H4 (cell line): ENCODE measurements at regions not wholly inside any gene's neighbourhood (a gene's known extent, or its start where the extent isn't known, plus 50 kb on each side); places are given as distances from the start of the nearest gene placed in this dataset.
A peak's percentile ranks its signal among the peaks of the same experiment; 100 is the strongest.
"Not testable (repeated sequence)": the region's sequence is repeated elsewhere in the genome, so short reads cannot be mapped to it uniquely, and the experiment has no call there.

ENCODE experiments used
- DNase-seq: peaks from one replicate; pipeline ENCODE4 v3.0.0-alpha.2; 2015; ENCODE audit warnings: low spot score

DNA sequence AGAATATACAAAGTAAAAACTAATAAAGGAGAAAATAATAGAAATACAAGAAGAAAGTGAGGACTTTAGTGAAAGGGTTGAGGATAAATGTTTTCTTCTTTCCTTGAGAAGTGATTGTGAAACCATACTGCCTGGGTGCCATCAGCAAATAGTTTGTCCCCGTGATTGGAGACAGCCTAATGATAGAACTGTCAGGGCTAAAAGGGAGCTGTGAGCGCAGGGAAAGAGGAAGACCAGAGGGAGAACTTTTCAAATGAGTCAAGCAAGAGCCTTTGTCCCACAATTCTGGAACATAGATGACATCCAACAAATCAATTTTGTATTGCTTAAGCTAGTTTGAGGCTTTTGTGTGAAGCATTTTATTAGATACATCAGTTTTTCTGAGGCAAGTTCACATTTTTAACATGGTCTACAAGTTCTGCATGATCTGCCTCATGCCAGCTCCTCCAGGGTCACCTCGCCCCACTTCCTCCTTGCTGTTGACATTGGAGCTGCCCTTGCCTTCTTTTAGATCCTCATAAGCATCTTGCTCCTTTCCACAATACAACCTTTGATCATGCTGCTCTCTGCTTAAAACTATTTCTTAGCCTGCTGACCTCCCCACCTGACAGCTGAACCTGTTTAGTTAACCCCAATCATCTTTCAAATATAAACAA lies 213.4 kb upstream of the REG3G start:
- DNase-seq, result no peak

DNA sequence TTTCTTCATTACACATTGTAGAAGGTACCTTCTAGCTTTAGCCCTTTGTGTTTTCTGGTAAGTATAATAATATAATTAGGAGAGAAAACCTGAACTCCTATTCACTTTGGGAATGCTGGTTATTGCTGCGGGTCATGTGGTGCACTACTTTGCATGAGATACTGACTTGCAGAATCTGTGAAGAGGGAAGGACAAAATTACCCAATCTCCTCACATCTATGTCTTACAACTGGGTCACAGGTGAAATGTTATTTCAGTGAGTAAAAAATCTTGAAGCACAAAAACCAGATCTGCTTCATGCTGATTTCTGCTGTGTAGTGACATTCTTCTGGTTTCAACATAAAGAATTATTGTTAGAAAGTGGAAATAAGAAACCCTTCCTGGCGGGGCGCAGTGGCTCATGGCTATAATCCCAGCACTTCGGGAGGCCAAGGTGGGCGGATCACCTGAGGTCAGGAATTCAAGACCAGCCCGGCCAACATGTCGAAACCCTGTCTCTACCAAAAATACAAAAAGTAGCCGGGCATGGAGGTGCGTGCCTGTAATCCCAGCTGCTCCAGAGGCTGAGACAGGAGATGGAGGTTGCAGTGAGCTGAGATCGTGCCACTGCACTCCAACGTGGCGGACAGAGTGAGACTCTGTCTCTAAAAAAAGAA lies 211.0 kb upstream of the REG3G start:
- no peak for DNase-seq

DNA sequence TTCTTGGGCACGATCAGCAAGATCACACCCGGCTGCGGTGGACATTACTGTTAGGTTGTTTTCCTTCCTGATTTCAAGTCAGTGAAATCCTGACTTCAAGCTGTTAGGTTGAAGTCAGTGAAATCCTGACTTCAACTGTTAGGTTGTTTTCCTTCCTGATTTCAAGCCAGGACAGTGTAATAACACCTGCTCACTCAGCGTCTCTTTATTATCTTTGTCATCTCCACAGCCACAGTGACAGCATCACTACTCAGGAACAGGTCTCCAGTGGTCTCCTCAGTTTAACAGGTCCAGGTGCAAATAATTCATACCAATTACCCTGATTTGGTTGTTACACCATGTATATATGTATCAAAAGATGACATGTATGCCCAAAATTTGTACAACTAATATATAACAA lies 208.1 kb upstream of the REG3G start:
- DNase-seq, result no peak

DNA sequence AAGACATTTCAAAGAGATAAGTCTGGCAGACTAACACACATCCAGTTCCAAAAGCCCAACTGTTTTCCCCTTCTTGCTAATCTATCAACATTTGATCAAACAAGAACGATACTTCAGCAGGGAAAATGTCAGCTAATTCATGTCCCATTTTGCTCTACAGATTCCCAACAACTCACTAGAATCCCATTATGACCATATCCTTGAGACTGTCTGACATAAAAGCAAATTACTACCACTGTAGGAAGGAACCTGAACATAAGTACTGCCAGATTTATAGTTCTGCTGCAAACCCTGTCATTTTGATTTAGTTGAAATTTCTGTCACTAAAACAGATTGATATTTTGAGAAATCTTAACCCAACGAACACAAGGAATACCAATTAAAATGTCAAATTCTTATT lies 193.0 kb upstream of the REG3G start:
- no peak for DNase-seq

DNA sequence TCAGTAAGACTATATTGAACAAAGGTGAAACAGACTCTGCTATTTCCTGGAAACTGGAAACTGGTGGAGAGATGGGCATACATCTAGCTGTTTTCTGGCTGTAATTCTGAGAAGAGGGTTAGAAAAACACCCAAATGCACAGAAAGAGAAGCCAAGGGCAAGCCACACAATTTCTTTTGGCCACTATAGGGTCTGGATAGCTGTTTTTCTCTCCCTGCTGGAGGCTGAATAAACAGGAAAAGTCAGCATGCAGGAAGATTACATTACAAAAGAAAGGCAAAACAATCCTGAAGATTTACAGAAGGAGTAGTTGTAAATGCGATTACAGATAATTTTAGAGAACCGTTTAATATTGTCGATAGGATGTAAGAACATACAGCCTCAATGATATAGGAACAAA lies 186.2 kb upstream of the REG3G start:
- no peak for DNase-seq

DNA sequence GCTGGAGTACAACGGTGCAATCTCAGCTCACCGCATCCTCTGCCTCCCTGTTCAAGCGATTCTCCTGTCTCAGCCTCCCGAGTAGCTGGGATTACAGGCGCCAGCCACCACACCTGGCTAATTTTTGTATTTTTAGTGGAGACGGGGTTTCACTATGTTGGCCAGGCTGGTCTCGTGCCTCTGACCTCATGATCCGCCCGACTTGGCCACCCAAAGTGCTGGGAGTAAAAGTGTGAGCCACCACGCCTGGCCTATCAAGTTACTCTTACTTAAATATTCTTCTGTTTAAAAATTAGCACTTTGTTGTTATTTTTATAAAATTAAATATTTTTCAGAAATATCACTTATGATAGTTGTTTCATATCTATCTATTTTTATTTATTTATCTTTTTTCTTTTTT lies 185.2 kb upstream of the REG3G start:
- not testable (repeated sequence) for DNase-seq

DNA sequence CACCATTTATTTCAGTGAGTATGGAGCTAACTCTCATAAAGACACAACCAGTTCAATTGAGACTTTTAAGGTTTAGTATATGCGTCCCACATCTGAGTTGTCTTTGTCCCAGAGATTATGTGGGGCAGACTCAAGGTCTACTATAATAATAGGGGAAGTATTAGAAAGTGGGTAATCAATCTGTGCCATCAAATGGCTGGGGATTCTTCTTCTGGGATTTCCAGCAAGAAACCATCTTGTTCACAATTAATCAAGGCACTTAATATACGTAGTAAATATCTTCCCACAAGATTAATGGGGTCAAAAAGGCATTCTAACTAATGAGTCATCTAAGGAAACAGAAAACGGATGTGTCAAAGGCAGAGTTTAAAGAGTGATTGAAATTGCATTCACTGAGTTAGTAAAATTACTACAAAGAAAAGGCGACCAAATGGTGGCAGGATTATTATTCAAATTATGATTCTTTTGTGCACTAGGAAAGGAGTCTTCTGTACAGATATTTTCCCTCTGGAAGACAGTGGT lies 179.8 kb upstream of the REG3G start:
- no peak for DNase-seq

DNA sequence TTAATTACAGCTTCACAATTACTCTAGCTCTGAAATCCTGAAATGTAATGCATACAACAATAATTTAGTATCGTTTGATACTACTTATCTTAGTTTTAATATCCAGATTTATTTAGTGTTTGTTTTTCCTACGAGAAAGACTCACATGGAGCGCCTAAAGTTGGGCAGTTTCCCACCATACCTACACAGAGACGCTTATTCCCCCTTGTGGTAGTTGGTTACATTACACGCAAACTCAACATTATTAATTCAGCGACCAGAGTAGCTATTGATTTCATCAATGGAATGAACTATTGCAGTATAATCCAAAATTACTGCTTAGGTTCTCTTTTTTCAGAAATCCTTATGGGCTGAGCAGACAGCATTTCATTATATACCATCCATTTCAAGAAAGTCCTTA lies 164.0 kb upstream of the REG3G start:
- peak; percentile 50 for DNase-seq

DNA sequence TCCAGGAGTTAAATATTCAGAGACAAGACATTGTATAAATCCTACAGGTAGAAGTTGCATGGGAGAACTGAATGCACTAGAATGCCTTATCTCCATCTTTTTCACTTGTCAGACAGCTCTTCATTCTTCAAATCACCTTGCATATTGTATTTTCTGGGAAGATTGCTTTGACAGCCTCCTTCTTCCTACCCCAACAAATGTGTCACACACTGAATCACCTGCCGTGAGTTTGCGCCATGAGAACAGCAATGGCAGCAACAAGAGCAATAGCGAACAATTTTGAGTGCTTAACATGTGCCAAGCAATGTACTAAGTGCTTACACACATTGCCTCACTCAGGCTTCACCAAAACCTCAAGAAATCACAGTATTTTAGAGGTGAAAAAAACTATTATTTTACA lies 161.3 kb upstream of the REG3G start:
- DNase-seq, result no peak

DNA sequence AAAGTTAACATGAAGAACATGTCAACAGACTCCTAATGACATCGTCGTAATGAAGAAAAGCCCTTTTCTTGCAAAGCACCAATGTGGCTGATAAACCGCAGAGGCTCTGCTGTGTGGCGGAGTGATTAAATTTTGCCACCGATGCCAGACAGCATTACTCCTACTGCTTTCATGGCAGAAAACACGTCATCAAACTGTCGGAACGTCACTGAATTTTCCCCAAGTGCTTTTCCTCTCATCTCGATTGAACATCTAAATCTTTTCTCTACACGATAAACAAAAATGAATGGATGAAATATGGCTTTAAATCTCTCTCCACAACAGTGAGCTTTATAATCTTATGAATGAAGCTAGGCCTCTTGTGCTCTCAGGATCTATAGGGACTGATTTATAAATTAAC lies 159.8 kb upstream of the REG3G start:
- no peak for DNase-seq

DNA sequence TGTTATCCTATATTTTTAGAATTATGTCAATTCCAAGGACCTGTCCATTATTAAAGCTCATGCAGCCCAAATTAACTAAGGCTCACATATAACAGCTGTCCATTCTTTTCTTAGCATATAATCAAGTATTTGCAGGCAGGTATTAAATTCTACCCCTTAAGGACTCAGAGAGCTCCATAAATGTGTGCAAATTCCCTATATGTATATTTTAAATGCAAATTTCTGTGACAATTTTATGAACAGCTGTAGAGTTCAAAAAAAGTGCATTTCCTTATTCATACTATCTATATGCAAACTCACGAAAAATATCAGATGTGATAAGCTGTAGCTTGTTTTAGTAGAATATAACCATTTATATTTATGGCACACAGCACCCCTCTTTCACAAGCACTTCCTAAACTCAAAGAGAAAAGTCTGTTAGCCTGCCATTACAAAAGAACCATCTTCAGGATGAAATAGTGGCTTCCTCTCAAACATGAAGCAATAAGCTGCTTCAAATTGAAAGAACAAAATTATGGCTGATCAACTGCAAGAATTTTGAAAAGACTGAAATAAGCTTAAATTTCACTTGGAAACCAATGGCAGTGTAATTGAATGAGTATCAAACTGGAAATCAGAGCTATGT lies 155.0 kb upstream of the REG3G start:
- no peak for DNase-seq

DNA sequence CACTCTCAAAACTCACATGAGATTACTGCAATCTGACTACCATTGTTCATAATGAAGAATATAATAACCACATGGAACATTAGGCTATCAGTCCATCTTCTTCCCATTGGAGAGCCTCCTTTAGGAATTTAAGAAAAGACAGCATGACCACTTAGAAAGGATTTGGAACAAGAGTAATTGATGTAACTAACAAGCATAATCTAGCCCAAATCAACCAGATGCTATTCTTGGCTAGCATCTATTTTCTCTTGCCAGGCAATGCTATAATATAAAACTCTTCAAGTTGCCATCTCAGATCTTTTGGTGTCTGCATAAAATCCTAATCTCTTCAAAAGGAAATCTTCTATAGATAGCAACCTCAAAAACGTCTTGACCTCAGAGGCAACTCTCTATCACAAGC lies 152.0 kb upstream of the REG3G start:
- DNase-seq, result no peak

DNA sequence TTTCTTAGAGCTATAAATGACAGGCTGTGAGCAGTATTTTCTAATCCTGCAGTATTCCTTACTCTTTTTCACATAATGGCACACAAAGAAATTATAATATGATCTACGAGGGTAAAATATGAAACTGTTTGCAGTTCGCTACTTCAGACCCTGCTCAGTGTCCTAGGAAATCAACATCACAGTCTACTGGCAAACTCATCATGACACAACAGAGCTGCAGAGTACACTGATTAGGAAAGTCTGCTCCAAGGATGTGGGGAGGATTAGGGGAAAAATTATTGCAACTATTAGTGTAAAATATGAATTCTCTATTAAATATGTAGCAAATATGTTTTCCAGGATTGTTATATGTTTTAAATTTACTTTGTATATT lies 149.2 kb upstream of the REG3G start:
- DNase-seq, result no peak

DNA sequence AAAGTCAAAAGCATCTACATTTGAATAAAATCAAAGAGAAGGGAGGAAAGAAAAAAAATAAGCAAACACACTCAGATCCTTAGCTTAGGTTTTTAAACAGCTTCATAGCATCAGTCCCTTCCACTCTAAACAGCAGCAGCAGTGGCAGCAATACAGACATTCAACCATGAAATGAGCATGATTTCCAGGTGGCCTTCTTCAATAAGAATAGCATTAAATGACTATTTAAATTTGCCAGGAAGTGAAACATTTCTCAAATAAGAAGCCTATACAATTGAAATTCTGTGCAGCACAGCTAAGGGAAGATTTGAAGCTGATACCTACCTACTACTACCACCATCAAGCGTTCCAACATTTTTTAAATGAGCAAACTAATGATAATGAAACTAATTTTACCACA lies 138.1 kb upstream of the REG3G start:
- no peak for DNase-seq

DNA sequence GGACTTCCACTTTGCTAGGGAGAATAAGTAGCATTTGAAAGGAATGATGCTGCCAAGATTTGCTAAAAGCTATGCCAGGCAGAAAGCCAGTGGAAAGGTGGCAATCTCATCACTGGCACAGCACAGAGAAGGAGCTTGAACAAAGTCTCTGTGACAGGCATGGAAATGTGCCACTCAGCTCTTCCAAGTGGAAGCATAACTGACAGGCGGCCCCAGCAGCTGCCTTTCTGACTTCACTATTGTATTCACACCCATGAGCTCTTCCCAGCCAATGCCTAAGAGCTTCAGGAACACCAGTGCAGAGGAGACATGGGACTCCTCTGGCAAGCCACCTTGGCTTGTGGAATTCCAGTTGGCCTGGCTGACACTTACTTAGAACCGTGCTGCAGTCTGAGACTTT lies 134.6 kb upstream of the REG3G start:
- DNase-seq, result no peak

DNA sequence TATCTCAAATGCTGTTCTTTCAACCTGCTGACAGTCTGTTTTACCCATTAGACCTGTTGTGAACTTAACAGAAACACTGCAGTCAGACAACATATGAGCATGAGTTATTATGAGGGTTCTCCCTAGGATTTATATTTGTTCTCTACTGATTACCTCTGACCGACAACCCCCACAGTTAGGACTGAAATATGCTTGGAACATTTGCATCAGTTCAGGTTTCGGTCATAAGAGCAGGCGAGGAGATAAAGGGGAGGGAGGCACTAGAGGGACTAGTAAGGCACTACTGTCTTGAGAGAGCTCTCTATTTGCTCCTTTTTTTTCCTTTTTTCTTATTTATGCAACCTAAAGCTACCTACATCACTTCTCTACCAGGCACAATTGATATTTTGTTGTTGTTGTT lies 133.2 kb upstream of the REG3G start:
- no peak for DNase-seq

DNA sequence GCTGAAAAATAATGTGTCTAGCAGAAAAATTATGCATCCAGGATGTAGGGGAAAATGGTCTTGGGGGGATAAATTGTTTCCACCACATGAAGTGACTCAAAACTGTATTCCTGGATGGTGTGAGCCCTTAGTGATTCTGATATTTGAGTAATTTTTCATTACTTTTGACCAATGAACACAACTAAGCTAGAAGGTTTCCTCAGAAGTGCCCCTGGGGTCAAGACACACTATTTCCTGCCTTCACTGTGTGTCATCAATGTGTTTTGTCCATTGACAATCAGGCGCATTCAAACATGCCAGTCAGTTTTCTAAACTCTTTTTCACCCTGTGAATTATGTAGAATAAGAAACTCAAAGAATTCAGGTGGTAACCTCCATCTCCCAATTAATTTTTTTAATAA lies 130.5 kb upstream of the REG3G start:
- no peak for DNase-seq

DNA sequence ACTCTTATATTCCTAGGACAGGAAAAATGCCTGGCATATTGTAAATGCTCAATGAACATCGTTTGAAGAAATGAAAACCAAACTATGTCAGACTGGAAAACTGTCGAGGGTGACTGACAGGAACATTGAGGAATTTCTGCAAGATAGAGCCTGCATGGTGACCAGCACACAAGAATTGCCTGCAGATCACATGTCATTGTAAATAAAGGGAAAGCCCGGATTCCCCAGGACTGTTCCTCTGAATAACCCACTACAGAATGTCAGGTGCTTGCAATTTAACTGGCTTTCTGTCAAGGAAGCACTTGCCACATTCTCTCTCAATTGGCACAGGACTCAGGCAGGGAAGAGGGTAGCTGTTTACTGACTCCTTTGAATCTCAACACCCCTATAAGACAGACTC lies 129.0 kb upstream of the REG3G start:
- DNase-seq, result no peak

DNA sequence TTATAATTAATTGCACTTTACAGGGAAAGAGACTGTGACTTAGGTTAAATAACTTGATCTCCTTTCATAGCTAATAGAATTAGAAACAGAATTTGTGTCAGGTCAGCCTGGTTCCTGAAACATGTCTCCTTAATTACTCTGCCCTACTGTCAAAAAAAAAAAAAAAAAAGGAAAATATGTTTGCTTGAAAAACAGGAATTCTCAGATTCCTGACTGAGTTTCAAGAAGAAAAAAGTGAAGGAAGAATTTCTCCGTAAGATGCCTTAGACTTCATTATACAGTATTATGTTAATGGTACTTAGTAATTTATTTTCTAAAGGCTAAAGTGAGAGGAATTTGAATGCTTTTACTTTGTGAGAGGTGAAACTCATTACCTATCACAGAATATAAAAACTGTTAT lies 118.4 kb upstream of the REG3G start:
- no peak for DNase-seq

DNA sequence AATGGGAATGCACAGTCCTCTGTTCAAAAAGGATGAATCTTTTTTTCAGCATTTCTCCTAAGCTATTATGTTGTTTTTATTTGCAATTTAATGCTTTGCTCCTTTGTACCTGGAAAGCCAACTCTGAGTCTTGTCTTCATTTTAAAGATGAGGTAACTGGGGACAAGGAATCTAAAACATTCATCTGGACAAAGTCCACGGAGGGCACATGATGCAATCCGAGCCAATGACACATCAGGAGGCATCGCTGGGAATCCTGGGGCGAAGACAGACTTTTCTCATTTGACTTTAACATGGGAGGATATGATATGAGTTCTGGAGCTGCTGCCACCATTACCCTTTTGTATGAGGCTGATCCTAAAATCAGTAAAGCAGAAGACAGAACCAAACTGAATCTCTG lies 116.5 kb upstream of the REG3G start:
- no peak for DNase-seq

DNA sequence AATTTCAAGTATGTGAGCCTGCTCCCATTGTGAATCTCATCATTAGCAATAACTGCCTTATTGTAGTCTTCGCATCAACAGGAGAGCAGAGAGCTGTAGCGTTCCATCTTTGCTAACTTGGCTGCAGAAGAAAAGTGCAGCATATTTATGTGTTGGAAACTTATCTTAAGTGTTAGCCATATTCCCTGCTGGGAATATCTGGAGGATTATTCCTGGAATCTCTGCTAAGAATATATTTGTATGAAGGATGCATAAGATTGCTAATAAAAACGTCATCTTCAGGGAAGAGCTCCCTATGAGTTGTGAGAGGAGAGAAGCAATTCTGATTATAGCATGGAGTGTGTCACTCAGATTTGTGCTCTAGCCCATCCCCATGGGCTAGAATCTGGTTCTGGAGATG lies 115.1 kb upstream of the REG3G start:
- no peak for DNase-seq

DNA sequence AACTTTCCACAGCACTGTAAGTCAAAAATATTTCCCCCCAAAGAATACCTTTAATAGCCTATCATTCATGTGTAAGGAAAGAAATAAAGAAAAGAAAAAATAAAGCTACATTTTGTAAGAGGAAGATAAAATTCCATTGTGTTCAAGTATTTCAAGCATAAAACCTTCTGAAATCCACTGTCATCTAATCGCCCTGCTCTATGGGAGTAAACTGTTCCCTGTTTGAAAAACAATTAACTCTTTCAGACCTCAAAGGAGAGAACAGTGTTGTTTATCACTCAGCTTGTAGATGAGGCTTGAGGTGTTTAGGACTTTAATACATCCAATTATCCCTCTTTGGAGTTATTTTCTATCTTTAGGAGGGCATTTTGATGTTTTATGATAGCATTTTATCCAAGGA lies 112.2 kb upstream of the REG3G start:
- no peak for DNase-seq

DNA sequence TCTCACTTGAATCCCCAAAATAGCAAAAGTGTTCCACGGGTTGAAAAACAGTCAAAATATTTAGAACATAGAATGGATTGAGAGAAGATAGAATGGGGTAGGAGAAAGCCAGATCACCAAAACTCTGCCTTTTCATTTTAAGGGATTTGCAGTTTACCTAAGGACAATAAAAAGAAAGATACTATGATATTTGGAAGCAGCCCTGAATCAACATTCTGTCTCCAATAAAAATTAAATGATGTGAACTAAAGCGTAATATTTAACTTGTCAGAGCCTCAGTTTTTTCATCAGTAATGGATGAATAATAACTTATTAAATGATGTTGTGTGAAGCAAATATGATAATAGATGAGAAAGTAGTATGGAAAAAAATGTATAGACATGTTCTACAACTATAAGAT lies 100.2 kb upstream of the REG3G start:
- DNase-seq, result no peak

DNA sequence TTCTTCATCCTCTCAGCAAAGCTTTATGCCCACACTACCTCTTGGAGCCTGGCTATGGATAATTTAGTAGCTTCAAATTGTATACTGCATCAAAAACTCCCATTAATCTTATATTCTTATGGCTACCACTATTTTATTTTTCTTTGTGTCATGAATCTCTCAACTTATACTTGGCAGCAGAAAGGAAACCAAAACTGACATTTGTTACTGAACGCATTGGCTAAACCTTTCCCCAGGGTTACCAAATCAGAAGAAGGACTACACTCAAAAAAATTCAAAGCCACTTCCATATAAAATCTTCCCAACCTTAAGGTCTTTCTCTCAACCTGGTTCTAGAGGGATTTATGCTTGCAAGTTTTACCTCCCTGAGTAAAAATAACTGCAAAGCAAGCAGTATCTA lies 97.0 kb upstream of the REG3G start:
- DNase-seq, result no peak
